Stimulated activated naive B cell treated with anti-CD40 and anti-IgM and Interleukin-4, amounts not matched to agents 10 μg/mL and 1 μg/mL and 100 μg/mL, for 72 hours (primary cell): ENCODE measurements at regions not wholly inside any gene's neighbourhood (a gene's known extent, or its start where the extent isn't known, plus 50 kb on each side); places are given as distances from the start of the nearest gene placed in this dataset.

Experiments used
- ATAC-seq, 2 donors: fragments of 150-1000 bp; cut with Tn5 transposase; replicated peaks; 2 replicates each; pipeline ENCODE4 v1.10.0; 2021; ENCODE audit warnings: moderate library complexity in 1 of 2
- DNase-seq: peaks from one replicate; pipeline ENCODE4 v3.0.0; 2021
- H3K27ac Mint-ChIP-seq: one replicate; pipeline ENCODE4 v1.8.0; 2022; ENCODE audit warnings: mild to moderate bottlenecking, mixed read lengths
- H3K27me3 Mint-ChIP-seq, 2 donors: one replicate each; pipeline ENCODE4 v1.8.0; 2022; ENCODE audit warnings: mixed read lengths in 2 of 2
- H3K36me3 Mint-ChIP-seq, 2 donors: one replicate each; pipeline ENCODE4 v1.8.0; 2022; ENCODE audit warnings: mixed read lengths in 2 of 2, mild to moderate bottlenecking in 1 of 2
- H3K4me1 Mint-ChIP-seq, 2 donors: one replicate each; pipeline ENCODE4 v1.8.0; 2022; ENCODE audit warnings: mixed read lengths in 2 of 2, mild to moderate bottlenecking in 1 of 2
- H3K4me3 Mint-ChIP-seq, 2 donors: one replicate each; pipeline ENCODE4 v1.8.0; 2022; ENCODE audit warnings: mild to moderate bottlenecking in 2 of 2, mixed read lengths in 2 of 2, moderate library complexity in 1 of 2
- H3K9me3 Mint-ChIP-seq, 2 donors: one replicate each; pipeline ENCODE4 v1.8.0; 2022; ENCODE audit warnings: mixed read lengths in 2 of 2, mild to moderate bottlenecking in 1 of 2

DNA sequence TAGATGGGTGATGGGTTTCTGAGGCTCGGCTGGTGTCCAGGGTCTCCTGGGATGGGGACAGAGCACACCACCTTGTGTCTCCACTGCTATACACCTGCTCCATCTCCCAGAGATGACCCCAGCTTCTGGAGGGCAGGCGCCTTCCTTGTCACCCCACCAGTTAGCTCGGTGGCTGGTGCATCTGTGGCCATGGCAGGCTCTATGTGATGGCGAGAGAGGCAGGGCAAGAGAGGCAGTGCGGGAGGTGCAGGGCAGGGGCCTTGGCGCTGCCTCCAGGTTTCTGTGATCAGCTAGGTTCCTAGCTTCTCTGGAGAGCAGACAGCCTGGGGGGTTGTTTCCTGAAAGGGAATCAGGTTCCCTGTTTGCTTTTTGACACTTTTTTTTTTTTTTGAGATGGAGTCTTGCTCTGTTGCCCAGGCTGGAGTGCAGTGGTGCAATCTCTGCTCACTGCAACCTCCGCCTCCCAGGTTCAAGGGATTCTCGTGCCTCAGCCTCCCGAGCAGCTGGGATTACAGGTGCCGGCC is 69.0 kb upstream of the ZNF536 start:
- H3K27me3 Mint-ChIP-seq, result no peaks in the 10 kb centered on the region
- H3K4me3 Mint-ChIP-seq, result no peak overlapping the region
- no peak for DNase-seq
- H3K36me3 Mint-ChIP-seq, result no peaks in the 10 kb centered on the region
- H3K4me1 Mint-ChIP-seq, result no peaks in the 10 kb centered on the region
- no peak for ATAC-seq
- peak overlapping the region; percentile 56 for H3K27ac Mint-ChIP-seq
- peaks cover 0 to 2% of the 10 kb centered on the region in 2 donors for H3K9me3 Mint-ChIP-seq

DNA sequence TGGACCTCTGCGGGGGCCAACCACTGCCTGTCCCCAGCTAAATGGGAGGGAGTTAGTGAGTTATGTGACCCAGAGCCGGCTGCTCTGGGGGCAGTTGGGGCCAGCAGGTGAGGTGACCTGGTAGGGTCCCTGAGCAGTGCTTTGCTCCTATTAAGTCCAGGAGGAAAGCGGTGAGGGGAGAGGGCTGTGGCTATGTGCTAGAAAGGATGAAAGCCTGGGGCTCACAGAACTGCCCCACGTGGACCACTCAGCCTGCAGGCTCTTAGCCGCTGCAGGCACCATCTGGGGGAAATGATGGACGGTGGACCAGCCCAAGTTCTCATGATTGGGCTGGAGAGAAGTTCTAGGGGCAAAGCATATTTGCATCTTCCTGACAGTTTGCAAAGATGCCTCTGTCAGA is 67.6 kb upstream of the ZNF536 start:
- Mint-ChIP-seq H3K9me3 (peaks cover 0 to 2% of the 10 kb centered on the region in 2 donors), H3K27ac (no peak overlapping the region), H3K36me3 (no peaks in the 10 kb centered on the region), H3K4me3 (no peak overlapping the region), H3K27me3 (no peaks in the 10 kb centered on the region), H3K4me1 (no peaks in the 10 kb centered on the region)
- DNase-seq (no peak), ATAC-seq (no peak)

DNA sequence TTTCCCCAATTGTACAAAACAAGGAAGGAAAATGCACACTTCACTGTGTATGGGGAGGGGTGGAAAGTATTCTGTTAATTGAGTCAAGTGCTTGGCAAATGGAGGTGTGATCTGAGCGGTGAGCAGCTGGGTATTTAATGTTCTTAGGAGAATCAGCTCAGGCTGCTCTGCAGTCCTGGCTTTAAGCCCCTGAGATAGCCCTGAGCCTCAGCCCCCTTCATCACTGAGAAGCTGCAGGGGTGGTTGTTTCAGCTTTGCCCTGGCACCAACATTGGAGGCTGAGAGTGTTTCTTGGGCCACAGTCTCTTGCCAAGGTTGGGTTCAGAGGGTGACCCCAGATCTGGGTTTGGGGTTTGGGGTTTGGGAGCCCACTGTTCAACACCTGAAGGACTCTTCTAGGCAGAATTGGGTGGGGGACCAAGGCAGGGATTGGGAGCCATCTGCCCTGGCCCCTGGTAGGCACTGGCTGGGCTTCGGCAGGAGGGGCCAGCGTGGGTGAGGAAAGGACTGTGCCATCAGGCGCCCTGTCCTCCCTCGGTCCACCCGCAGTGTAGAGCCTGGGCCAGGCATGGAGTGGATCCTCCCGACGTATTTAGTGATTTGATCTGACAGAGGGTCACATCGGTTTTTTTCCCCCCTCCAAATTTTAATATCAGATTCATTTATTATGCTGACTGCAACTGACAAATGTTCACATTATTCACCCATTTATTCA is 66.7 kb upstream of the ZNF536 start:
- peaks cover 0 to 2% of the 10 kb centered on the region in 2 donors for H3K9me3 Mint-ChIP-seq
- no peaks in the 10 kb centered on the region for H3K36me3 Mint-ChIP-seq
- H3K27ac Mint-ChIP-seq, result no peak overlapping the region
- H3K27me3 Mint-ChIP-seq, result no peaks in the 10 kb centered on the region
- ATAC-seq, result no peak
- no peaks in the 10 kb centered on the region for H3K4me1 Mint-ChIP-seq
- no peak for DNase-seq
- H3K4me3 Mint-ChIP-seq, result no peak overlapping the region

DNA sequence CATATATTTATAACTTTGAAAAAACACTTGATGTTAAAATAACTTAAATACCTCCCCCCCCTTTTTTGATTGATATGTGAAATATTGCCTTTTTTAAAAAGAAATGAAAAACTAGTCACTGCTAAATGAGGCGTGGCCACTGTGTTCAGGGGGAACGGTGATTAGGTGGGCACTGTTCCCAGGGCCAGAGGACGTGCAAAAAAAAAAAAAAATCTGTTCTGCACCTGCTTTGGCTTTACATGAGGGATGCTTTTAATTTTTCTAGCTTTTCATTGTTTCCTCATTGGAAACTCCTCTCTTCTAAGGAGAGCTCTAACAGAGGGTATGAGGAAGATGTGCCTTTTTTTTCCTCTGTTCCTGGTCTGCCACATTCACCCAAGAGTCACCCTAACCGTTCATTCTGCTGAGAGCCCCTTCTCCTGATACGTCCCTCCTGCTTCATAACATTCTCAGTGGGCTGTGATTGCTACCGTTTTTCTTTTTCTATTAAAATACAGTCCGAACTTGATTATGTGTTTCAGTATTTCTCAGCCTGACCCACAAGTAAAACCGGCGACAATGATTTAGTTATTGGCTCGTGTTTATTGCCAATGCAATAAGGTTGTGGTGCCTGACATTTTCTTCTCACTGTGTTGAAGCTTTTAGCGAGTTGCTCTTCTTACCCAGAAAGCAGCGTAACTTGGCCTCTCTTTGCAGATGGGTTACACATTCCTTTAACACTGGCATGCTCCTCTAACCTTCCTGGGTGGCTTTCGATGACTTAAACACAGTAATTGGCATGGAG is 64.8 kb upstream of the ZNF536 start:
- Mint-ChIP-seq H3K9me3 (peaks cover 0 to 2% of the 10 kb centered on the region in 2 donors), H3K4me3 (no peak overlapping the region), H3K27me3 (no peaks in the 10 kb centered on the region), H3K27ac (no peak overlapping the region), H3K4me1 (no peaks in the 10 kb centered on the region), H3K36me3 (no peaks in the 10 kb centered on the region)
- no peak for ATAC-seq
- DNase-seq, result no peak

DNA sequence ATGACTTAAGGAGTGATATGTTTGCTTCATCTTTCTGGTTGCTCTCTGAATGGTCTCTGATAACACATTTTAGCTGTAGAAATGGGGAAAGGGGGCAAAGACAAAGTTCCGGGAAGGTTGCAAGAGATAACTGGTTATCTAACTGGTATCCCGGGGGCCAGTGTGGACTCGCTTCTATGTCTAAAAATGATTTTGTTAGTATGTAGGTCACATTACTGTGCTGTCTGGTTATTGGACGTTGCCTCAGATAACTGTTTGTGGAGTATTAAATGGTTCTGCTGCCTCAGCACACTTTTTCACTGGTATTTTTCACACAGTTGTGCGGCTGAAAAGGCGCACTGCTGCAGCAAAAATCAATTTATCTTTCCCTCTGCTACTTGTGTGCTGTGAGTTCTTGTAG is 63.0 kb upstream of the ZNF536 start:
- Mint-ChIP-seq H3K27ac (no peak overlapping the region), H3K9me3 (peaks cover 0 to 2% of the 10 kb centered on the region in 2 donors), H3K4me3 (no peak overlapping the region), H3K27me3 (no peaks in the 10 kb centered on the region), H3K36me3 (no peaks in the 10 kb centered on the region), H3K4me1 (no peaks in the 10 kb centered on the region)
- ATAC-seq, result no peak
- no peak for DNase-seq

DNA sequence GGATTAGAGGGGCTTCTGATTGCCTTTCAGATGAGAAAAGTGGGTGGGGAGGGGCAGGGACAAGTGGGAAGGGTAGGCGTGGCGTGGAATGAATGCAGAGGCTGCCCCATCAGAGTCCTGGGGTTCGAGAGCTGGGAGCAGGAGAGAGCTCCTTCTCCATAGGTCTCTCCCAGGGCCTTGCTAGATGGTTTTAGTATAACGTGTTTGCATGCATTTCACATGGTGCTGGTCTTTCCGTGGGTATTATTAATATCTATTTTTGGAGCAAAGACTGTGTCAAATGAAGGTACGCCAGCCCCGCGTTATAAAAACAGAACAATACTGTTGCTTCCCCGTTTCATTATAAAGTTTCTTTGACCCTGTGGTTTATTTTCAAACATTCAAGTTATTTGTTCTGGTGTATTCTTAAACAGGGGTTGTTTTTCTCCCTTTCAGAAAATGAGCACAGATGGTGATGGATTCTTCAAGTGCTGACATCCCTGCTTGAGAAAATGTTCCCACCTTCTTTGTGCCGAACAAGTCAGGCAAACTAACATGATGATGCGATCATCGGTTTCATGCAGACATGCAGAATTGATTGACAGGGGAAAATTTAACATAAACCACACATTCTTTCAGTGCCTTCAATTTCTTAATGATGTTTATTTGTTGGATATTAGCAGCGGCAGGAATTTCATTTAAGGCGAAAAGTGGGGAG is 62.1 kb upstream of the ZNF536 start:
- Mint-ChIP-seq H3K36me3 (no peaks in the 10 kb centered on the region), H3K27me3 (no peaks in the 10 kb centered on the region), H3K27ac (no peak overlapping the region), H3K9me3 (peaks cover 2 to 4% of the 10 kb centered on the region in 2 donors), H3K4me3 (no peak overlapping the region), H3K4me1 (no peaks in the 10 kb centered on the region)
- no peak for DNase-seq
- ATAC-seq, result no peak

DNA sequence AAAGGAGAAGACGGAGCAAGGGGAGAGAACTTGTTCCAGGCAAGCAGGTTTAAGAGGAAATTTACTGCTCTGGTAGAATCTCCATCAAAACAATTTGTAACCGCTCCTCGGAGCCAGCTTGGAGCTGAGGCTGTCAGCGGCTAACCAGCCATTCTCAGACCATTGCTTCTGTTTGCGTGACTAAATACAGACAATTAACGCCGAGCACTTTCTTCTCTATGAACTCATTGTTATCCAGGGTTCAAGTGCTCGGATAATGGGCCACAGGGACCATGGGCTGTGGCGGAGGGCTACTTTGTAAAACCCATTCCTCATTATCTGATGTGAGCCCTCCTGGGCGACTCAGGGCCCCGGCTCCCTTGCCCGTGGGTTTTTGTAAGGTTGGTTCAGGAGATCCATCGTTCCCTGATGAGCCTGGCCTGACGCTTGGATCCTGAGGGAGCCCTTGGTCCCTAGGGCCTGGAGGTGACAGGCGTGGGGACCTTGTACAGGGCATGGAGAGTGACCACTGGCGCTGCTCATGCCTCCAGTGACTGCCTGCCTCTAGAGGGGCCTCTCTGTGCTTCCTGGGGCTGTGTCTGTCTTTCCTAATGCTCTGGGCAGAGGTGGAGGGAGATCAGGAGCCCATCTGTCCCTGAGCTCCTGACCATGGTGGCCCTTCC is 61.5 kb upstream of the ZNF536 start:
- ATAC-seq, result no peak
- no peak overlapping the region for H3K4me3 Mint-ChIP-seq
- DNase-seq, result no peak
- H3K27me3 Mint-ChIP-seq, result no peaks in the 10 kb centered on the region
- no peaks in the 10 kb centered on the region for H3K36me3 Mint-ChIP-seq
- H3K4me1 Mint-ChIP-seq, result no peaks in the 10 kb centered on the region
- no peak overlapping the region for H3K27ac Mint-ChIP-seq
- H3K9me3 Mint-ChIP-seq, result peaks cover 4 to 5% of the 10 kb centered on the region in 2 donors

DNA sequence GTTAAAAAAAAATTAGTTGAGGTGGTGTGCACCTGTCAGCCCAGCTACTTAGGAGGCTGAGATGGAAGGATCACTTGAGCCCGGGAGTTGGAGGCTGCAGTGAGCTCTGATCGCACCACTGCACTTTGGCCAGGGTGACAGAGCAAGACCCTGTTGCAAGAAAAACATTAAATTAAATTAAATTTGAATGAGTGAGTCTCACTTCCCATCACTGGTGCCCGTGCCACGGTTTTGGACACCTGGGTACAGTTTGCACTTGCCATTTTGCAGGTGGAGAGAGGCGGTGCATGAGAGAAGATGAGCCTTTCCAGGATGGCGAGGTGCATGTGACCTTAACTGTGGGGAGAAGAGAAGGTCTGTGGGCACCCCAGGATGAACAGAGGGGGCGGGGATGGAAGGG is 60.3 kb upstream of the ZNF536 start:
- Mint-ChIP-seq H3K4me1 (no peaks in the 10 kb centered on the region), H3K9me3 (peaks cover 4 to 12% of the 10 kb centered on the region in 2 donors), H3K36me3 (no peaks in the 10 kb centered on the region), H3K27ac (no peak overlapping the region), H3K27me3 (no peaks in the 10 kb centered on the region), H3K4me3 (no peak overlapping the region)
- no peak for ATAC-seq
- DNase-seq, result no peak

DNA sequence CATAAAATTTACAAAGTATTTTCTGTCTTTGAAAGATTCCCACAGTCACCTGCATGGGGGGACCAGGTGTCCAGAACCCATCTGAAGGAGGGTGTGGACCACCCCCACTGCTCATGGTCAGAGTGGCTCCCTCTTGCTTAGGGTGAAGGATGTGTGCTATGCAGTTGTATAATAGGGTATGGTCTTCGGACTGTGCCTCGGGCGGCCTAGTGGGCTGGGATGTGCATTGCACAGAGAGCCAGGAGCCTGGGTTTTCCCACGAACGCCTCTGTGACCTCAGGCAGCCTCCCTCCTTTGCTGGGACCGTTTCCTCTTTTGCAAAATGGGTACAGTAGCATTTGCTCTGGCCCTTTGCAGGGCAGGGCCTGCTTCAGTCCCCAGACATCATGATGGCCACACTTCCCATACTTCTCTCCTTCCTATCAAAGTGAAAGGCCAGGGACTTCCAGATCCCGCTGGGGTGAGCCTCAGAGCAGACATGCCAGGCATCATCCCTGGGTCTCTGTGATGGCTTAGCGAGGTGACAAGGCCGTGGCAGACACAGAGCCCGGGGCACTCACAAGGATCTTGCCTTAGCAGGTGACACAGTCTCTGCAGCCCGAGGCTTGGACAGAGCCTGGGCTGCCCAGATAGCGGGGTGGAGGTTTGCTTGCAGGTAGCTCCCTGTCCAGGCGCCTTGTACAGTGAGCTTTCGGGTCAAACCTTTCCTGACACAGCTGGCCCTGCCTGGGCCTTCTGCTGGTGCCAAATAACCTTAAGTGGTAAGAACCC is 59.4 kb upstream of the ZNF536 start:
- DNase-seq, result no peak
- no peaks in the 10 kb centered on the region for H3K27me3 Mint-ChIP-seq
- H3K4me1 Mint-ChIP-seq, result no peaks in the 10 kb centered on the region
- no peaks in the 10 kb centered on the region for H3K36me3 Mint-ChIP-seq
- peaks cover 4 to 12% of the 10 kb centered on the region in 2 donors for H3K9me3 Mint-ChIP-seq
- ATAC-seq, result no peak
- H3K27ac Mint-ChIP-seq, result no peak overlapping the region
- no peak overlapping the region for H3K4me3 Mint-ChIP-seq

DNA sequence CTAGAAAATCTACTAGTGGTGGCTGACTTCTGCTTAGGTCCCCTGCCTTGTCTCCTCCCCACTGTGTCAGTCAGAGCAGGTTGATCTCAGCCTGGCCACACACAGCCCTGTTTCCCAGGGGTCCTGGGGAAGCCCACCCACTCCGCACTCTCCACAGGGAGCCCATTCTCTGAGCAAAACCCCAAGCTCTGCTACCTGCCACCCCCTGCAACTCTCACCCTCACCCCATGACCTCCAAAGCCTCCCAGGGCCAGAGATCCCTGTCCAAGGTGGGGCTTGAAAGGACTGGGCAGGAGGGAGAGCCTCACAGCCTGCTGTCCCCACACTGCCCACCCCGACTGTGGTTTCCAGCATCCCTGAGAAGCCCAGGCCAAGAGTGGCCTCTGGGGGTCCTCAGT is 58.8 kb upstream of the ZNF536 start:
- no peak for DNase-seq

DNA sequence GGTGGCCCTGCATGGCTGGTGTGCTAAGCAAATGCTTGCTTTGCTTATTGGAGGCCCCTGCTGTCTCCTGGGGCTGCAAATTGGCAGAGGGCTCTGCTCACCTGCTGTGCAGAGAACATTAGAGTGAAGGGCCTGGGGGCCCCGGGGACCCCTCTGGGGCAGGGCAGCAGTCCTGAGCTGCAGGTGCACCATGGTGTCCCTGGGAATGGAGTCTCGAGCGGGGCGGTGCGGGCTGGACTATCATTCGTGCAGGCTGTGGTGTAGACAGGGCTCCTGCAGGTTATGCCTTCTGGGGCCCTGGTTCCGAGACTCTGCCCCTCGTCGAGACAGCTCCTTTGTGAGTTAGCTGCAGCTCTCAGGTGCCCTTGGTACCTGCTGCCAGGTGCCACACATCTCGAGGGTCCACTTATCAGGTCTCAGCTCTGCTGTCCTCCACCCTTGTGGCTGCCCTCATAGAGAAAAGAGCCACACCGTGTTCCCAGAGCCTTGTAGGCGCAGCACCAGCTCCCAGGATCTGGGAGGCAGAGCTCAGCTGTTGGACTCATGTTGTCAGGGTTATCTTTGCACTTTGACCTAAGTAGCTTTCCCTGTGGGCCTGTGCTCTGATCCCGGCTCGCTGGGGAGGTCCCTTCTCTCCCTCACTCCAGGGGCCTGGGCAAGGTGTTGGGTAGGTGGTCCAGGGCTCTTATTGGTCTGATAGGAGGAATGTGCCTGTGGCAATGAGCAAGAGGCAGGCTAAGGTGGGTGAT is 58.0 kb upstream of the ZNF536 start:
- Mint-ChIP-seq H3K4me3 (no peak overlapping the region), H3K27me3 (no peaks in the 10 kb centered on the region), H3K27ac (no peak overlapping the region), H3K4me1 (no peaks in the 10 kb centered on the region), H3K36me3 (no peaks in the 10 kb centered on the region), H3K9me3 (peaks cover 4 to 11% of the 10 kb centered on the region in 2 donors)
- no peak for ATAC-seq
- no peak for DNase-seq

More for the DNA sequence above, 58.8 kb upstream of the ZNF536 start:
- H3K9me3 Mint-ChIP-seq, result peaks cover 4 to 10% of the 10 kb centered on the region in 2 donors
- no peaks in the 10 kb centered on the region for H3K36me3 Mint-ChIP-seq
- H3K27ac Mint-ChIP-seq, result no peak overlapping the region
- no peaks in the 10 kb centered on the region for H3K4me1 Mint-ChIP-seq
- peak in 1 of 2 donors; percentile 23 for ATAC-seq
- H3K27me3 Mint-ChIP-seq, result no peaks in the 10 kb centered on the region
- H3K4me3 Mint-ChIP-seq, result no peak overlapping the region

DNA sequence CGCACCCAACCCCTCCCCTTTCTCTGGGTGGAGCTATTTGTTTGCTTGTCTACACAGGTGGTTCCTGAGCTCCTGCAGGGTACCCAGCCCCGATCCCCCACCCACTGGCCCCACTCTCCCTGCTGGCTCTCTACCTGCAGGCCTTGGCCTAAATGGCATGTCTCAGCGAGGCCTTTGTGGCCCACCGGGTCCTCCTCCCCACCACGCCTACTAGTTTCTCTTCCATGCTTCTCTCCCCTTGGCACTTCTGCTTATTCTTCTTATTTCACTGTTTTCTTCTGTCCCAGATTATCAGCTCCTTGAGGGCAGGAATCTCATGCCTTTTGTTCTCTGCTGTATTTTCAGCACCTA is 57.4 kb upstream of the ZNF536 start:
- peaks cover 4 to 11% of the 10 kb centered on the region in 2 donors for H3K9me3 Mint-ChIP-seq

DNA sequence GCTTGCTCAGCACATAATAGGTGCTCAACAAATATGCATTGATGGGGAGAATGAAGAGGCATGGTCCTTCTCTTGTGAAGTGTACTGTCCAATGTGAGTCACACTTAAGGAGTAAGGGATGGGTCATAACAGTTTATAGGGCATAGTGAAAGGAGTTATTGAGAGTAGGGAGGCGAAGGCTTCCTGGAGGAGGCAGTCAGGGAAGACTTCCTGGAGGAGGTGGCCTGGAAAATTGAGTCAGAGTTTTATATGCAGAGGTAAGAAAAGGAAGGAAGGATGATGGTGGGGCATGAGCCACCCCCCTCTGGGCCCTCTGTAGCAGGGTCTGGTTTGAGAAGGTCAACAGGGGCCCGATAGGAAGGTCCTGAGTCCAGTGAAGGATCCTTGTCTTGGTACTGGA is 57.0 kb upstream of the ZNF536 start:
- Mint-ChIP-seq H3K9me3 (peaks cover 4 to 11% of the 10 kb centered on the region in 2 donors), H3K4me1 (no peaks in the 10 kb centered on the region), H3K27me3 (no peaks in the 10 kb centered on the region), H3K4me3 (no peak overlapping the region), H3K27ac (no peak overlapping the region), H3K36me3 (no peaks in the 10 kb centered on the region)
- ATAC-seq (no peak), DNase-seq (no peak)

More for the DNA sequence above, 57.4 kb upstream of the ZNF536 start:
- Mint-ChIP-seq H3K27ac (no peak overlapping the region), H3K36me3 (no peaks in the 10 kb centered on the region), H3K4me3 (no peak overlapping the region), H3K27me3 (no peaks in the 10 kb centered on the region), H3K4me1 (no peaks in the 10 kb centered on the region)
- no peak for ATAC-seq
- DNase-seq, result no peak
